ENCODE measurements at regions not wholly inside any gene's neighbourhood (a gene's known extent, or its start where the extent isn't known, plus 50 kb on each side); places are given as distances from the start of the nearest gene placed in this dataset.
"Not testable (repeated sequence)": the region's sequence is repeated elsewhere in the genome, so short reads cannot be mapped to it uniquely, and the experiment has no call there.

- no peaks in the 10 kb centered on the region for H3K4me1 ChIP-seq
- no peak for DNase-seq
- no peak overlapping the region for H3K27ac ChIP-seq
- no peak for TF ChIP-seq POLR2A (IDR thresholded peaks at IDR 0.05)
- no peak for TF ChIP-seq CTCF (IDR thresholded peaks at IDR 0.05)
- H3K9me3 ChIP-seq, result no peaks in the 10 kb centered on the region
- H3K36me3 ChIP-seq, result no peaks in the 10 kb centered on the region
- H3K4me3 ChIP-seq (replicated peaks in 1 of 3), result no peak overlapping the region
- no peaks in the 10 kb centered on the region for H3K27me3 ChIP-seq
- intact Hi-C loops (cut with DNase I), result no loop called here
- WGBS, 2 donors, result 94 to 95% methylated on average over 4 of the region's 4 CpGs
These were observed 115.3 kb upstream of the RUNX1 start for GRCh38 chr21:35164380-35164779.

GRCh38 chr21:35163411-35163810, 114.3 kb upstream of the RUNX1 start:
- Histone ChIP-seq H3K36me3 (no peaks in the 10 kb centered on the region), H3K4me1 (no peaks in the 10 kb centered on the region), H3K9me3 (no peaks in the 10 kb centered on the region), H3K27ac (no peak overlapping the region), H3K27me3 (no peaks in the 10 kb centered on the region), H3K4me3 (replicated peaks in 1 of 3) (no peak overlapping the region)
- intact Hi-C loops (cut with DNase I), result no loop called here
- TF ChIP-seq POLR2A (IDR thresholded peaks at IDR 0.05) (no peak), CTCF (IDR thresholded peaks at IDR 0.05) (no peak)
- DNase-seq, result no peak
- 78 to 90% methylated on average over 3 of the region's 3 CpGs for whole genome bisulfite sequencing, 2 donors

- Histone ChIP-seq H3K4me1 (no peaks in the 10 kb centered on the region), H3K9me3 (no peaks in the 10 kb centered on the region), H3K27ac (no peak overlapping the region), H3K36me3 (no peaks in the 10 kb centered on the region), H3K27me3 (no peaks in the 10 kb centered on the region), H3K4me3 (replicated peaks in 1 of 3) (no peak overlapping the region)
- DNase-seq, result no peak
- no peak for TF ChIP-seq POLR2A (IDR thresholded peaks at IDR 0.05)
- TF ChIP-seq CTCF (IDR thresholded peaks at IDR 0.05), result no peak
- 93 to 94% methylated on average over 3 of the region's 3 CpGs for WGBS, 2 donors
- intact Hi-C loops (cut with DNase I), result no loop called here
These were observed 113.7 kb upstream of the RUNX1 start for GRCh38 chr21:35162831-35163230.

GRCh38 chr21:35159881-35160280, 110.8 kb upstream of the RUNX1 start:
- no peaks in the 10 kb centered on the region for H3K4me1 ChIP-seq
- no peak for DNase-seq
- no peaks in the 10 kb centered on the region for H3K27me3 ChIP-seq
- no peaks in the 10 kb centered on the region for H3K36me3 ChIP-seq
- H3K4me3 ChIP-seq (replicated peaks in 1 of 3), result no peak overlapping the region
- TF ChIP-seq CTCF (IDR thresholded peaks at IDR 0.05) (no peak), POLR2A (IDR thresholded peaks at IDR 0.05) (no peak)
- intact Hi-C loops (cut with DNase I), result no loop called here
- 77 to 80% methylated on average over 4 of the region's 4 CpGs for WGBS, 2 donors
- no peak overlapping the region for H3K27ac ChIP-seq
- H3K9me3 ChIP-seq, result no peaks in the 10 kb centered on the region

GRCh38 chr21:35157374-35157773, 108.3 kb upstream of the RUNX1 start:
- H3K27me3 ChIP-seq; H3K9me3 ChIP-seq; H3K27ac ChIP-seq; H3K36me3 ChIP-seq; intact Hi-C loops (cut with DNase I); H3K4me1 ChIP-seq; H3K4me3 ChIP-seq (replicated peaks in 1 of 3); DNase-seq: not testable (repeated sequence)
- WGBS, 2 donors, result 83 to 89% methylated on average over 1 of the region's 1 CpG

All from thyroid gland (tissue), 4 donors.